ENCODE measurements at regions not wholly inside any gene's neighbourhood (a gene's known extent, or its start where the extent isn't known, plus 50 kb on each side); places are given as distances from the start of the nearest gene placed in this dataset.

GRCh38 chrX:39121903-39122302 lies 320.6 kb downstream of the MID1IP1 start:
- Histone ChIP-seq H3K36me3 (ENCODE audit: control insufficient read depth, insufficient read depth, low read length) (no peaks in the 10 kb centered on the region), H3K27me3 (ENCODE audit: control insufficient read depth, insufficient read depth, low read length) (no peaks in the 10 kb centered on the region), H3K4me3 (ENCODE audit: low read depth, low read length) (no peak overlapping the region)
- TF ChIP-seq, protein P1, sequence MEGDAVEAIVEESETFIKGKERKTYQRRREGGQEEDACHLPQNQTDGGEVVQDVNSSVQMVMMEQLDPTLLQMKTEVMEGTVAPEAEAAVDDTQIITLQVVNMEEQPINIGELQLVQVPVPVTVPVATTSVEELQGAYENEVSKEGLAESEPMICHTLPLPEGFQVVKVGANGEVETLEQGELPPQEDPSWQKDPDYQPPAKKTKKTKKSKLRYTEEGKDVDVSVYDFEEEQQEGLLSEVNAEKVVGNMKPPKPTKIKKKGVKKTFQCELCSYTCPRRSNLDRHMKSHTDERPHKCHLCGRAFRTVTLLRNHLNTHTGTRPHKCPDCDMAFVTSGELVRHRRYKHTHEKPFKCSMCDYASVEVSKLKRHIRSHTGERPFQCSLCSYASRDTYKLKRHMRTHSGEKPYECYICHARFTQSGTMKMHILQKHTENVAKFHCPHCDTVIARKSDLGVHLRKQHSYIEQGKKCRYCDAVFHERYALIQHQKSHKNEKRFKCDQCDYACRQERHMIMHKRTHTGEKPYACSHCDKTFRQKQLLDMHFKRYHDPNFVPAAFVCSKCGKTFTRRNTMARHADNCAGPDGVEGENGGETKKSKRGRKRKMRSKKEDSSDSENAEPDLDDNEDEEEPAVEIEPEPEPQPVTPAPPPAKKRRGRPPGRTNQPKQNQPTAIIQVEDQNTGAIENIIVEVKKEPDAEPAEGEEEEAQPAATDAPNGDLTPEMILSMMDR (IDR thresholded peaks at IDR 0.05; ENCODE audit: insufficient read depth, low read depth, low read length): no peak
- ChIA-PET CTCF (no interaction called here), POLR2A (no interaction called here)
- no peak for DNase-seq (ENCODE audit: low read depth)

GRCh38 chrX:39125834-39126233 lies 324.6 kb downstream of the MID1IP1 start:
- CTCF ChIA-PET: no interaction called here
- Histone ChIP-seq H3K36me3 (ENCODE audit: control insufficient read depth, insufficient read depth, low read length) (no peaks in the 10 kb centered on the region), H3K27me3 (ENCODE audit: control insufficient read depth, insufficient read depth, low read length) (no peaks in the 10 kb centered on the region), H3K4me3 (ENCODE audit: low read depth, low read length) (no peak overlapping the region)
- POLR2A ChIA-PET: no interaction called here
- no peak for DNase-seq (ENCODE audit: low read depth)
- TF ChIP-seq, protein P1 (IDR thresholded peaks at IDR 0.05; ENCODE audit: insufficient read depth, low read depth, low read length): no peak

DNA sequence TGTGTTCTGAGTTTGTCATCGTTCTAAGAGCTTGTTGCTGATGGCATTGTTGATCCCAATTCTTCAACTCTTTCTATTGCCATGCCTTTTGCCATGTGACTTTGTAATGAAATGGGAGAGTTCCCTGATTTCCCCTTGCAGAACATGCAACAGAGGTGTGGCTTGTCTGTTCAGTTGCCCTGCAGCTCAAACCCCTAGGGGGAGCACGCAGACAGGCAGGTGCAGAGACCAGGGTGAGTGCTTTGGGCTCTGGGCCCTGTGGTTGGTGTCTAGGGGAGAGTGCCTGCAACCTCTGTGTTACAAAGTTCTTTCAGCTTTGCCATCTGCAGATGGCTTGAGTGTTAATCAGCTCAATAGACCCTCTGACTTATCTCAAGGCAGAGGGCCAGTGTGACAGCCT lies 332.7 kb downstream of the MID1IP1 start:
- ChIA-PET CTCF (interaction anchor here (1.2 kb wide), 1 partner anchor 366 kb away, joined by 3 read pairs; no protein-coding TSS in a partner anchor), POLR2A (no interaction called here)

GRCh38 chrX:39137363-39137954 lies 336.2 kb downstream of the MID1IP1 start:
- CTCF ChIA-PET: no interaction called here
- TF ChIP-seq, protein P1 (IDR thresholded peaks at IDR 0.05; ENCODE audit: insufficient read depth, low read depth, low read length): no peak
- POLR2A ChIA-PET: no interaction called here
- H3K4me3 ChIP-seq (ENCODE audit: low read depth, low read length): no peak overlapping the region
- DNase-seq (ENCODE audit: low read depth): no peak
- no peaks in the 10 kb centered on the region for H3K27me3 ChIP-seq (ENCODE audit: control insufficient read depth, insufficient read depth, low read length)
- no peaks in the 10 kb centered on the region for H3K36me3 ChIP-seq (ENCODE audit: control insufficient read depth, insufficient read depth, low read length)

More for the DNA sequence above, 332.7 kb downstream of the MID1IP1 start:
- no peak overlapping the region for H3K4me3 ChIP-seq (ENCODE audit: low read depth, low read length)
- TF ChIP-seq, protein P1 (IDR thresholded peaks at IDR 0.05; ENCODE audit: insufficient read depth, low read depth, low read length): no peak
- no peaks in the 10 kb centered on the region for H3K27me3 ChIP-seq (ENCODE audit: control insufficient read depth, insufficient read depth, low read length)
- no peaks in the 10 kb centered on the region for H3K36me3 ChIP-seq (ENCODE audit: control insufficient read depth, insufficient read depth, low read length)
- DNase-seq (ENCODE audit: low read depth): no peak

GRCh38 chrX:39140581-39140980 lies 339.3 kb downstream of the MID1IP1 start:
- Histone ChIP-seq H3K4me3 (ENCODE audit: low read depth, low read length) (no peak overlapping the region), H3K36me3 (ENCODE audit: control insufficient read depth, insufficient read depth, low read length) (no peaks in the 10 kb centered on the region), H3K27me3 (ENCODE audit: control insufficient read depth, insufficient read depth, low read length) (no peaks in the 10 kb centered on the region)
- TF ChIP-seq, protein P1 (IDR thresholded peaks at IDR 0.05; ENCODE audit: insufficient read depth, low read depth, low read length): no peak
- no peak for DNase-seq (ENCODE audit: low read depth)
- ChIA-PET POLR2A (no interaction called here), CTCF (no interaction called here)

Data from BJ (cell line).